ENCODE measurements at regions not wholly inside any gene's neighbourhood (a gene's known extent, or its start where the extent isn't known, plus 50 kb on each side); places are given as distances from the start of the nearest gene placed in this dataset.

DNA sequence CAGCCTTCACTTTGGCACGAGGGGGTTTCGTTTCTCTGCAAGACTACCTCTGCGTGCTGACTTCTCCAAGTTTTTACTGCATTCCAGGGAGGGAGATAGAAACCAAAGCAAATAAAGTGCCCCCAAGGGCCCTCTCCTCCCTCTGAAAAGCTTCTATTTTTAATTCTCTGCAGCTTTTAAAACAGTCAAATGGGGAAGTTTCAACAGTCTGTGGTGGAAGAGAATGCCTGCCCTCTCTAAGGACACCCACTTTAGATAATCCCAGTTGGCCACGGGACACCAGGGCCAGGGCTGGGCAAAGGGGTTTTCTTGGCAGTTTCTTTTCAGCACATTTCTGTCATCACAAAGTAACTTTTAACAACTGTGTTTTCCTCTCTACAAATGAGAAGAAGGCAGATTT is 386.7 kb upstream of the NPVF start:
- peaks cover 2% of the 10 kb centered on the region; the same call in 1 of the 2 replicates for H3K4me1 ChIP-seq (ENCODE audit: insufficient read depth, low read length)
- no peak overlapping the region for H3K9ac ChIP-seq (ENCODE audit: low read depth, low read length)
- no peak for ATAC-seq (ENCODE audit: insufficient read depth, low read depth)
- H3K36me3 ChIP-seq (ENCODE audit: insufficient read depth, low read length) = no peaks in the 10 kb centered on the region
- no peaks in the 10 kb centered on the region for H3K79me2 ChIP-seq (ENCODE audit: insufficient read depth, low read length)
- TF ChIP-seq EZH2 (IDR thresholded peaks at IDR 0.05; ENCODE audit: borderline replicate concordance, low read depth, low read length, severe bottlenecking) = no peak
- no peak overlapping the region for H2AFZ ChIP-seq (ENCODE audit: low read depth, low read length)
- H3K27me3 ChIP-seq (ENCODE audit: insufficient read depth, low read length, poor library complexity) = peaks cover 3% of the 10 kb centered on the region
- H3K27ac ChIP-seq (ENCODE audit: low read length) = no peak overlapping the region
- H3K4me2 ChIP-seq (ENCODE audit: insufficient read depth, low read length) = no peak overlapping the region
- no peaks in the 10 kb centered on the region for H3K9me3 ChIP-seq (ENCODE audit: insufficient read depth, low read length, severe bottlenecking)
- no peaks in the 10 kb centered on the region for H4K20me1 ChIP-seq (ENCODE audit: insufficient read depth, low read length)
- DNase-seq = no peak
- no peak overlapping the region for H3K4me3 ChIP-seq (ENCODE audit: low read depth in 1 of 2, low read length in 2 of 2)

DNA sequence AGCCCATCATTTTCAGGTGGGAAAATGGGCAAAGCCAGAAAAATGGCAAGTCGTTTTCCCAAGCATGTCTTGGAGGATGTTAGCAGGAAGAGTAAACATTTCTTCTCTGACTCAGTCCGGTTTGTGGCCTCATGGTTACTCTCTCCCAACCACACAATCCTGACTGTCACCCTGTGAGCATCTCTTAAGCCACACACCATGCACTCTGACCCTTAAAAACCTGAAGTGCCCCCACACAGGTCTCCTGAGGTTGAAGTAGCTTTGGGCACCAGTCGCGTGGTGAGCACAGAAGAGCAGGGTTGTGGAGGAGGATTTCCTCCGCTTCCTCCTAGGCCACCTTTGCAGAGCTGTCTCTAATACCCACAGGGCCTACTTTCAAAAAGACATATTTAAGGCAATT is 387.3 kb upstream of the NPVF start:
- no peak for TF ChIP-seq CTCF (IDR thresholded peaks at IDR 0.05; ENCODE audit: borderline replicate concordance, extremely low read depth, low read length, poor library complexity, severe bottlenecking)
- no peak for TF ChIP-seq EZH2 (IDR thresholded peaks at IDR 0.05; ENCODE audit: borderline replicate concordance, low read depth, low read length, severe bottlenecking)
- DNase-seq = no peak
- H3K27me3 ChIP-seq (ENCODE audit: insufficient read depth, low read length, poor library complexity) = peaks cover 3% of the 10 kb centered on the region
- no peak overlapping the region for H2AFZ ChIP-seq (ENCODE audit: low read depth, low read length)
- no peaks in the 10 kb centered on the region for H3K79me2 ChIP-seq (ENCODE audit: insufficient read depth, low read length)
- no peak overlapping the region for H3K4me2 ChIP-seq (ENCODE audit: insufficient read depth, low read length)
- no peak overlapping the region for H3K4me3 ChIP-seq (ENCODE audit: low read depth in 1 of 2, low read length in 2 of 2)
- no peak for ATAC-seq (ENCODE audit: insufficient read depth, low read depth)
- peaks cover 7% of the 10 kb centered on the region; the same call in 1 of the 2 replicates for H3K4me1 ChIP-seq (ENCODE audit: insufficient read depth, low read length)
- no peak overlapping the region for H3K9ac ChIP-seq (ENCODE audit: low read depth, low read length)
- no peaks in the 10 kb centered on the region for H4K20me1 ChIP-seq (ENCODE audit: insufficient read depth, low read length)
- H3K9me3 ChIP-seq (ENCODE audit: insufficient read depth, low read length, severe bottlenecking) = no peaks in the 10 kb centered on the region
- no peaks in the 10 kb centered on the region for H3K36me3 ChIP-seq (ENCODE audit: insufficient read depth, low read length)
- H3K27ac ChIP-seq (ENCODE audit: low read length) = no peak overlapping the region

DNA sequence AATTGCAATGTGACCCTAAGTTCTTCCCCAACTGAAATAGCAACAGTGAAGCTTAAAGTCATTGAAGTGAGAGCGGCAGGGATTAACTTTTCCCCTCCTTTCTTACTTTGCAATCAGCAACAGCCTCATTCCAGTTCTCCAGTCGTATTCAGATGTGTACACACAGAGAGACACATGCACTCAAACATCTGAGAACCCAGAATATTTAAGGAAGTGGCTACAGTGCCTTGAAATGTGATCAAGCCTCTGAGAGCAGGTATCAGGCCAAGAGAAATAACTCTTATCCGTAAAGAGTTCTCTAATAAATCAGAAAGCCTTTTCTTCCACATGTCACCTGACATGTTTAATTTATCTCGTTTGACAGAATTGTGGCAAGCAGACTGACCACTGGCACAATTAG is 388.9 kb upstream of the NPVF start:
- Histone ChIP-seq H3K9me3 (ENCODE audit: insufficient read depth, low read length, severe bottlenecking) (no peaks in the 10 kb centered on the region), H3K36me3 (ENCODE audit: insufficient read depth, low read length) (no peaks in the 10 kb centered on the region), H3K79me2 (ENCODE audit: insufficient read depth, low read length) (no peaks in the 10 kb centered on the region), H3K4me1 (ENCODE audit: insufficient read depth, low read length) (peaks cover 10% of the 10 kb centered on the region; the same call in 1 of the 2 replicates), H3K4me3 (ENCODE audit: low read depth in 1 of 2, low read length in 2 of 2) (no peak overlapping the region), H3K27ac (ENCODE audit: low read length) (no peak overlapping the region), H3K27me3 (ENCODE audit: insufficient read depth, low read length, poor library complexity) (peaks cover 6% of the 10 kb centered on the region), H4K20me1 (ENCODE audit: insufficient read depth, low read length) (no peaks in the 10 kb centered on the region), H3K9ac (ENCODE audit: low read depth, low read length) (no peak overlapping the region), H2AFZ (ENCODE audit: low read depth, low read length) (no peak overlapping the region), H3K4me2 (ENCODE audit: insufficient read depth, low read length) (no peak overlapping the region)
- TF ChIP-seq CTCF (IDR thresholded peaks at IDR 0.05; ENCODE audit: borderline replicate concordance, extremely low read depth, low read length, poor library complexity, severe bottlenecking) (no peak), EZH2 (IDR thresholded peaks at IDR 0.05; ENCODE audit: borderline replicate concordance, low read depth, low read length, severe bottlenecking) (no peak)
- ATAC-seq (ENCODE audit: insufficient read depth, low read depth) (no peak), DNase-seq (no peak)

DNA sequence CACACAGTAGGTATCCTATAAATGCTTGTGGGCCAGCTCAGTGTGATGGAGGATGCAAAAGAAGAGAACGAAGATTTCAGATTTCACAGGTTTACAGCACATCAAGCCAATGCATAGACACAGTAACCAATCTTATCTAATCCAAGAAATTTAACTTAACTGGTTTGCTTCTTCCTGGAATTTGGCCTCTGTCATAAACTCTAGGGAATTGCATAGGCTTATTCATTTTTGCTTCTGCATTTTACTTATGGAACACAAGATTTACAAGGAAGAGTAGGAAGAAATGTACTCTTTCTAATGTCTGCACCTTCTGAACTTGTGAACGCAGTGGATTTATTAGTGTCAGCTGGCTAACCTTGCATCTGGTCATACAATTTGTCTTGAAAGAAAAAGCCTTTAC is 389.4 kb upstream of the NPVF start:
- Histone ChIP-seq H2AFZ (ENCODE audit: low read depth, low read length) (no peak overlapping the region), H3K36me3 (ENCODE audit: insufficient read depth, low read length) (no peaks in the 10 kb centered on the region), H3K4me2 (ENCODE audit: insufficient read depth, low read length) (no peak overlapping the region), H4K20me1 (ENCODE audit: insufficient read depth, low read length) (no peaks in the 10 kb centered on the region), H3K9me3 (ENCODE audit: insufficient read depth, low read length, severe bottlenecking) (no peaks in the 10 kb centered on the region), H3K27ac (ENCODE audit: low read length) (no peak overlapping the region), H3K4me1 (ENCODE audit: insufficient read depth, low read length) (peaks cover 10% of the 10 kb centered on the region; the same call in 1 of the 2 replicates), H3K79me2 (ENCODE audit: insufficient read depth, low read length) (no peaks in the 10 kb centered on the region), H3K9ac (ENCODE audit: low read depth, low read length) (no peak overlapping the region), H3K4me3 (ENCODE audit: low read depth in 1 of 2, low read length in 2 of 2) (no peak overlapping the region), H3K27me3 (ENCODE audit: insufficient read depth, low read length, poor library complexity) (peaks cover 6% of the 10 kb centered on the region)
- DNase-seq = no peak
- TF ChIP-seq CTCF (IDR thresholded peaks at IDR 0.05; ENCODE audit: borderline replicate concordance, extremely low read depth, low read length, poor library complexity, severe bottlenecking) (no peak), EZH2 (IDR thresholded peaks at IDR 0.05; ENCODE audit: borderline replicate concordance, low read depth, low read length, severe bottlenecking) (no peak)
- no peak for ATAC-seq (ENCODE audit: insufficient read depth, low read depth)
